Activated CD8-positive, alpha-beta T cell treated with anti-CD3 and anti-CD28 coated beads for 36 hours (primary cell): ENCODE measurements at regions not wholly inside any gene's neighbourhood (a gene's known extent, or its start where the extent isn't known, plus 50 kb on each side); places are given as distances from the start of the nearest gene placed in this dataset.
"Not testable (repeated sequence)": the region's sequence is repeated elsewhere in the genome, so short reads cannot be mapped to it uniquely, and the experiment has no call there.

Experiments used
- ATAC-seq: fragments of 200-7000 bp; cut with Tn5 transposase; one replicate; pipeline ENCODE4 v1.10.0; 2021; ENCODE audit warnings: mild to moderate bottlenecking, moderate library complexity
- CTCF ChIA-PET: fragments of 350-600 bp; sonication (Branson Sonifier 250); formaldehyde crosslinking; loops from one replicate; lab custom pipeline; 2021; ENCODE audit warnings: antibody characterized with exemption; lab: Charles Lee
- POLR2A ChIA-PET: fragments of 350-600 bp; sonication (Branson Sonifier 250); formaldehyde crosslinking; loops from one replicate; lab custom pipeline; 2021; ENCODE audit warnings: antibody characterized with exemption; lab: Charles Lee
- DNase-seq: peaks from one replicate; pipeline ENCODE4 v3.0.0-alpha.2; 2020
- H3K27ac Mint-ChIP-seq: one replicate; pipeline ENCODE4 v1.8.0; 2021; ENCODE audit warnings: mild to moderate bottlenecking, mixed read lengths
- H3K27me3 Mint-ChIP-seq: one replicate; pipeline ENCODE4 v1.8.0; 2021; ENCODE audit warnings: mixed read lengths
- H3K36me3 Mint-ChIP-seq: one replicate; pipeline ENCODE4 v1.8.0; 2021; ENCODE audit warnings: low read depth, mixed read lengths
- H3K4me1 Mint-ChIP-seq: one replicate; pipeline ENCODE4 v1.8.0; 2021; ENCODE audit warnings: low read depth, mixed read lengths
- H3K4me3 Mint-ChIP-seq: one replicate; pipeline ENCODE4 v1.8.0; 2021; ENCODE audit warnings: mild to moderate bottlenecking, moderate library complexity, mixed read lengths
- H3K9me3 Mint-ChIP-seq: one replicate; pipeline ENCODE4 v1.8.0; 2021; ENCODE audit warnings: mixed read lengths
- intact Hi-C: fragments of 100-400 bp; cut with micrococcal nuclease; formaldehyde crosslinking; loops from one replicate; pipeline ENCODE4 v1.10.0; 2022
- TF ChIP-seq, protein P1 (sequence below): fragments of 200-600 bp; IDR thresholded peaks from one replicate; pipeline ENCODE4 v1.8.0; 2022; ENCODE audit warnings: antibody characterized with exemption, mild to moderate bottlenecking

DNA sequence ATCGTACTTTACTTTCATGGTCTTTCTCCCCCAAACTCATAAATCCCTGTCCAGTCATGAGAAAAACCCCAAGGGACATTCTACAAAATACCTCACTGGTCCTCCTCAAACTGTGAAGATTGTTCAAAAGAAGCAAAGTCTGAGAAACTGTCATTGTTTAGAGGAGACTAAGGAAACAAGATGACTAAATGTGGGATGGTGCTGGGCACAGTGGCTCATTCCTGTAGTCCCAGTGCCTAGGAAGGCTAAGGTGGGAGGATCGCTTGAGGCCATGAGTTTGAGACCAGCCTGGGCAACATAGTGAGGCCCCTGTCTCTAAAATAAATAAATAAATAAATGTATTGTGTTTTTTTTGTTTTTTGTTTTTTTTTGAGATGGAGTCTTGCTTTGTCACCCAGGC, 74.2 kb upstream of the SCAF11 start:
- ATAC-seq (no peak), DNase-seq (no peak)
- peaks cover 8% of the 10 kb centered on the region for H3K27me3 Mint-ChIP-seq
- H3K9me3 Mint-ChIP-seq: no peaks in the 10 kb centered on the region
- H3K4me3 Mint-ChIP-seq: no peak overlapping the region
- intact Hi-C loops: no loop called here
- no peaks in the 10 kb centered on the region for H3K36me3 Mint-ChIP-seq
- no peaks in the 10 kb centered on the region for H3K4me1 Mint-ChIP-seq
- CTCF ChIA-PET: no interaction called here
- TF ChIP-seq, protein P1, sequence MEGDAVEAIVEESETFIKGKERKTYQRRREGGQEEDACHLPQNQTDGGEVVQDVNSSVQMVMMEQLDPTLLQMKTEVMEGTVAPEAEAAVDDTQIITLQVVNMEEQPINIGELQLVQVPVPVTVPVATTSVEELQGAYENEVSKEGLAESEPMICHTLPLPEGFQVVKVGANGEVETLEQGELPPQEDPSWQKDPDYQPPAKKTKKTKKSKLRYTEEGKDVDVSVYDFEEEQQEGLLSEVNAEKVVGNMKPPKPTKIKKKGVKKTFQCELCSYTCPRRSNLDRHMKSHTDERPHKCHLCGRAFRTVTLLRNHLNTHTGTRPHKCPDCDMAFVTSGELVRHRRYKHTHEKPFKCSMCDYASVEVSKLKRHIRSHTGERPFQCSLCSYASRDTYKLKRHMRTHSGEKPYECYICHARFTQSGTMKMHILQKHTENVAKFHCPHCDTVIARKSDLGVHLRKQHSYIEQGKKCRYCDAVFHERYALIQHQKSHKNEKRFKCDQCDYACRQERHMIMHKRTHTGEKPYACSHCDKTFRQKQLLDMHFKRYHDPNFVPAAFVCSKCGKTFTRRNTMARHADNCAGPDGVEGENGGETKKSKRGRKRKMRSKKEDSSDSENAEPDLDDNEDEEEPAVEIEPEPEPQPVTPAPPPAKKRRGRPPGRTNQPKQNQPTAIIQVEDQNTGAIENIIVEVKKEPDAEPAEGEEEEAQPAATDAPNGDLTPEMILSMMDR: no peak
- POLR2A ChIA-PET: no interaction called here
- H3K27ac Mint-ChIP-seq: no peak overlapping the region

DNA sequence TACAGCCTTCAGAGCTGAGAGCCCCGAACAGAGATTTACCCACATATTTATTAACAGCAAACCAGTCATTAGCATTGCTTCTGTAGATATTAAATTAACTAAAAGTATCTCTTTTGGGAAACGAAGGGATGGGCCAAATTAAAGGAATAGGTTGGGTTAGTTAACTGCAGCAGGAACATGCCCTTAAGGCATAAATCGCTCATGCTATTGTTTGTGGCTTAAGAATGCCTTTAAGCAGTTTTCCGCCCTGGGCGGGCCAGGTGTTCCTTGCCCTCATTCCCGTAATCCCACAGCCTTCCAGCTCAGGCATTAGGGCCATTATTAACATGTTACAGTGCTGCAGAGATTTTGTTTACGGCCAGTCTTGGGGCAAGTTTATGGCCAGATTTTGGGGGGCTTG, 68.3 kb upstream of the SCAF11 start:
- CTCF ChIA-PET, H3K4me1 Mint-ChIP-seq, H3K27me3 Mint-ChIP-seq, H3K4me3 Mint-ChIP-seq, intact Hi-C loops, DNase-seq, H3K36me3 Mint-ChIP-seq, ATAC-seq, H3K27ac Mint-ChIP-seq, POLR2A ChIA-PET: not testable (repeated sequence)
- peaks cover 15% of the 10 kb centered on the region for H3K9me3 Mint-ChIP-seq

DNA sequence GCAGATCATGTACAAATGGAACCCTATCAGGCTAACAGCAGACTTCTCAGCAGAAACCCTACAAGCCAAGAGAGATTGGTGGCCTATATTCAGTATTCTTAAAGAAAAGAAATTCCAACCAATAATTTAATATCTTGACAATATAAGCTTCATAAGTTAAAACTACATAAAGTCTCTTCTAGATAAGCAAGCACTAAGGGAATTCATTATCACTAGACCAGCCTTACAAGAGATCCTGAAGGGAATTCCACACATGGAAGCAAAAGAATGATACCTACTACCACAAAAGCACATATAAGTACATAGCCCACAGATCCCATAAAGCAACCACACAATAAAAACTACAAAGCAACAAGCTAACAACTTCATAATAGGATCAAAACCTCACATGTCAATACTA, 60.4 kb upstream of the SCAF11 start:
- POLR2A ChIA-PET: no interaction called here
- ATAC-seq: no peak
- TF ChIP-seq, protein P1: no peak

DNA sequence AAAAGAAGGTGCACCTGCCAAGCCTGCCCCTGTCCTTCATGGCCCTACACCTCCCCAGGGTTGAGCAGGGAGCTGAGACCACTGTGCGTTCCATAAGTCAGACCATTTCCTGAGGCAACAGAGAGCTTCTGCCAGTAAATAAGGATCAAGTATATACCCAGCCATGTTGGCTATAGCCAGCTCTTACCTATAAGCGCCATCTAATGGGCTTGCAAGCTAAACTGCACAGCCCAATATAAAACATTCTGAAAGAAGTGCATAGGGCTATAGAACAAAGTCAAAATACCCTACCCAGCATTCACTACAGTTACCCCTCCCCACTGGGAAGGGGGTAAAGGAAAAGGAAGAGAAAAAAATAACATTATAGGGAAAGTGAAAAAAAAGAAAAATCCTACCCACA, 59.3 kb upstream of the SCAF11 start:
- H3K36me3 Mint-ChIP-seq: peaks cover 10% of the 10 kb centered on the region
- CTCF ChIA-PET: interaction anchor here (1.0 to 1.2 kb wide), 2 partner anchors 22 to 75 kb away, joined by 3 read pairs; no protein-coding TSS in a partner anchor
- H3K27me3 Mint-ChIP-seq: peaks cover 3% of the 10 kb centered on the region
- POLR2A ChIA-PET: interaction anchor here (0.6 kb wide), 1 partner anchor 150 kb away, joined by 3 read pairs; no protein-coding TSS in a partner anchor
- peaks cover 30% of the 10 kb centered on the region for H3K9me3 Mint-ChIP-seq
- no peak overlapping the region for H3K27ac Mint-ChIP-seq
- no peak overlapping the region for H3K4me3 Mint-ChIP-seq
- ATAC-seq (no peak), DNase-seq (no peak)
- TF ChIP-seq, protein P1: no peak
- no peaks in the 10 kb centered on the region for H3K4me1 Mint-ChIP-seq
- intact Hi-C loops: no loop called here

More for the DNA sequence above, 60.4 kb upstream of the SCAF11 start:
- no peak overlapping the region for H3K27ac Mint-ChIP-seq
- no peak for DNase-seq
- H3K36me3 Mint-ChIP-seq: peaks cover 9% of the 10 kb centered on the region
- H3K4me3 Mint-ChIP-seq: no peak overlapping the region
- intact Hi-C loops: no loop called here
- CTCF ChIA-PET: interaction anchor here (1.2 kb wide), 1 partner anchor 74 kb away, joined by 3 read pairs; no protein-coding TSS in a partner anchor
- H3K9me3 Mint-ChIP-seq: peaks cover 26% of the 10 kb centered on the region
- no peaks in the 10 kb centered on the region for H3K4me1 Mint-ChIP-seq
- peaks cover 3% of the 10 kb centered on the region for H3K27me3 Mint-ChIP-seq

DNA sequence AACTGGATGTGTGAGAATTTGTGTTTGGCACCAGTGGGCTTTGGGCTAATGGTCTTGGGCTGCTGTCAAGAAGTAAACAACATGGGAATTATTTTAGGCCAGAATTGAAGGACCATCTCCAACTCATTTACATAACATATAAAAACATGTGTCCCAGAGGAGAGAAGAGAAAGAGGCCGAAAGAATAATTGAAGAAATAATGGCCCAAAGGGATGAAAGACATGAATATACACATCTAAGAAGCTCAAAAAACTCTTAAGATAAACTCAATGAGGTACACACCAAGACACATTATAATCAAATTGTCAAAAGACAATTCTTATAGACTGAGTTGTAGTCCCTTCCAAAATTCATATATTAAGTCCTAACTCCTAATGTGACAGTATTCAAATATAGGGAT, 56.1 kb upstream of the SCAF11 start:
- intact Hi-C loops: no loop called here
- ATAC-seq: no peak
- TF ChIP-seq, protein P1: no peak
- POLR2A ChIA-PET: no interaction called here
- H3K27me3 Mint-ChIP-seq: peaks cover 1% of the 10 kb centered on the region
- peaks cover 7% of the 10 kb centered on the region for H3K36me3 Mint-ChIP-seq
- H3K4me3 Mint-ChIP-seq: no peak overlapping the region
- peaks cover 27% of the 10 kb centered on the region for H3K9me3 Mint-ChIP-seq
- CTCF ChIA-PET: no interaction called here
- DNase-seq: no peak
- no peak overlapping the region for H3K27ac Mint-ChIP-seq
- H3K4me1 Mint-ChIP-seq: no peaks in the 10 kb centered on the region
